NCI-H2171 treated with DMSO at 0.1 percent for 48 hours (cell line): ENCODE measurements at regions not wholly inside any gene's neighbourhood (a gene's known extent, or its start where the extent isn't known, plus 50 kb on each side); places are given as distances from the start of the nearest gene placed in this dataset.

Source experiments
- DNase-seq: peaks from one replicate; lab custom pipeline; 2025; lab: John Stamatoyannopoulos, UW

DNA sequence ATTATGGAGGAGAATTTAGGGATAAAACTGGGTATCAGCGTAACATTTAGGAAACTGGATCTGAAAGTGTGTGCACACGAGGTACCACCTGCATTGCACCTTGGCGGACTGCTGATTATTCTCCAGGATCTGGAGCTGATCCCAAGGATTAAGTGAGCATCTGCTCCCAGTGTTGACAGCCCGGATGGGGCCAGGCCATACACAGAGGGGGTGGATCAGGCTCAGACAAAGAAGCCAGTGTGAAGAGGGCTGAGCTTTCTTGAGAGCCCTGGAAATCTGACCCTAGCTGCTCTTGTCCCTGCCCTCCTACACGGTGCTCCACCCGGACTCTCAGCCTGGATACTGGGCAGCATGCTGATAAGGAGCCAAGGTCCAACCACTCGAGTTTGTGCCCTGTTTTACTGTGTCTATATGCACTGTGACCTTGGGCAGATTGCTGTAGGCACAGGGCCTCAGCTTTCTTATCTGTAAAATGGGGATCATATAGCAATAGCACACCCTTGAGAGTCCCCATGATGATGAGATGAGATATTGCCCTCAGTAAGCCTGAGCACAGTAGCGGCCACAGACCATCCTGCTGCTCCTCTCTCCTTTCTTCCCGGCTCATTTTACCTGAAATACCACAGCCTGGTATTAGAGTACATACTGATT lies 396.8 kb upstream of the CELF4 start:
- DNase-seq = peak; percentile 68

DNA sequence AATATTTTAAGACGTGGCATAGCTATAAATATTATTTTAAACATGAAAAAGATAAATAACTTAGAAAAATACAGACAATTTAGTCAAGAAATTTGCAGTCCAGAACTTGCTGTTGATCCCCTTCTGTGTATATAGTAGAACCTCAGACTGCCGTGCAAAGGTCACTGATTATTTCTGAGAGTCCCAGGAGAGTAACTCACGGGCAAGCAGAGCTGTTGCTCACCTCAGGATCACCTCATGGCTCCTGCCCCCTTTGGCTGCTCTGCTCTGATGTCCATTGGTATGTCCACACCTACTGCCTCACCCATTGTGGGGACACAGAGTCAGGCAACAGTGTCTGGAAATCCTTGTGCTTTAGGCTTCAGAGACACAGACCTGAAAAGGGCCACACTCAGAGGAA lies 392.9 kb upstream of the CELF4 start:
- DNase-seq = no peak

- no peak for DNase-seq
Measured at GRCh38 chr18:37956902-37957301, 391.3 kb upstream of the CELF4 start.

GRCh38 chr18:37956020-37956419 lies 390.4 kb upstream of the CELF4 start:
- no peak for DNase-seq

GRCh38 chr18:37955201-37955600 lies 389.6 kb upstream of the CELF4 start:
- no peak for DNase-seq

DNA sequence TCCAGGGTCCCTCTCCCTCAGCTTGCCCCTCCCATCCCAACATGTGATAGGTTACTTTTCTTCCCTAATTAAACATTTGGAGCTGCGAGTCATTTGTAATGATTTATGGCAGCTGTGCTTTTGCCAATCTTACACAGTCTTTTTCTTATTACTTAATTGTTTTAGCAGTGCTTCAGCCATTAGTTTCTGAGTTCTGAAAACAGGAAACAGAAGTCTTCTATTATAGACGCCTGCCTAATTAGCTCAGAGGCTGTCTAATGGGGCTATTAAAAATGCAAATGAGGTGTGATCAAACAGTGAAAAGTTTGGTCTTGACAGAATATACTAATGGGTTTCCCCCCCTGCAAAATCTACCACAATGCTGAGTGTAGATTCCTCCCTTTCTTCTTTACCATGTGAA lies 388.3 kb upstream of the CELF4 start:
- DNase-seq = no peak

DNA sequence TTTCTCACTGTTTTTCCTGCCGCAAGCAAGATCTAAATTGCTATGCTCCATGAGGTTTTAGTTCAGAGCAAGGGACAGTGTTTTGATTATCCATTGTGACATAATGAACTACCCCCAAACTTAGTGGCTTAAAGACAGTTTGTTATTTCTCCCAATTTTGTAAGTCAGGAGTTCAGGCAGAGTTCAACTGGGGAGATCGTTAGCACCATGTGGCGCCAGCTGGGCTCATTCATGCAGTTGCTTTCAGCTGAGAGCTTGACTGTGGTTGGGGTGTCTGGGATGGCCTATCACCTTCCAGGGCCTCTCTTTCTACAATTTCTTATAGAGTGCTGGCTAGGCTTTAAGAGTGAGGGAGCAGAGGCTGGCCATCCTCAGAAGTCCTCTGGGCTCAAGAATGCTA lies 382.9 kb upstream of the CELF4 start:
- DNase-seq = peak; percentile 50

GRCh38 chr18:37946324-37946723 lies 380.7 kb upstream of the CELF4 start:
- no peak for DNase-seq

- DNase-seq = no peak
Measured at GRCh38 chr18:37944700-37945270, 379.2 kb upstream of the CELF4 start.

DNA sequence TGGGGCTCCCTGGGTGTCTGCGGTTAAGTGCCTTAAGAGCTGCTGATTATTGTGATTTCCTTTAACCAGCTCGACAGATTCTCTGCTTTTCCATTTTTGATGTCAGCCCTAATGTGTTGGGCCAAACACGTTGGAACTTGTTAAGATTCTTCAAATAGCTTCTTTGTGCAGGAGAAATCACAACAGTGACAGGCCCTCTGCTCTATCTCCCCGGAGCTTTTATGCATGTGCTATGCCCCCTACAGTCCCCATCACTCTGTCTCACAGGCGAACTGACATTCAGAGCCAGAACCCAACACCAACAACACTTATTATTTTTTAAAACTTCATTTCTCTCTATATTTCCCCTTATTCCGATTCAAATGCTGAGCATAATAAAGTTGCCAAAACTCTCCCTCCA lies 371.7 kb upstream of the CELF4 start:
- no peak for DNase-seq

DNA sequence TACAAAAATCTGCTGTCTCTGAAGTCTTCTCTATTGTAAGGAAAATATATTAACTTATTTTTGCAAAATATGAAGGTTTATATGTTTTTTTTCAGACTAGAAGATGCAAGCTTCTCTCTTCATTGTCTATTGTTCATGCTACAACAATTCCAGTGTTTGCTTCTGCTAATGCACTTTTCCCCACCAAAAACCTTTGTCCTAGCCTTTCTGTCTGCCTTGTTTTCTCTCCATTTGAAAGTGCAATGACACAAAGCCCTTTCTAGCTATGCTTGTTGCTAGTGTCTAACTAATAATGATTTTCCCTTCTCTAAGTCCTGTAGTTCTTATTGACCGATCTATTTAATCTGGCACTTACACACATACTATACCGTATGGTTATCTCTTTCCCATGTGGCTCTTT lies 369.5 kb upstream of the CELF4 start:
- DNase-seq = no peak

DNA sequence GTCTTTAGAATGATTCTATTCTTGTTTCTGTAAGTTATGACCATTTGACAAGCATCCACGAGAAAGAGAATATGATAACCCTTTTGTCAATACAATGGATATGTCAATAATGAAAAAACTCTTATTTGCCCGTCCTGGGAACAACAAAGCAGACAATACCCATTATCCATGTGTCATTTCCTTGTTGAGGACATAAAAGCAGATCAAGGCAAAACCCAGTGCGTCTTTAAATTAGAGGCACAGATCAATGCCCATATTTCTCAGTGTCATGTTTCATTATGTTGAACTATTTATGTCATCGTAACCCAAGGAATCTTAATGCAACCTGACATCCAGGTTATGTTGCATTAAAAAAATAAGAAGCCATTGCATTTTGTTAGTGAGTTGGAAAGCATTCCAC lies 365.0 kb upstream of the CELF4 start:
- DNase-seq = peak; percentile 5

GRCh38 chr18:37922162-37922561 lies 356.6 kb upstream of the CELF4 start:
- DNase-seq = no peak

DNA sequence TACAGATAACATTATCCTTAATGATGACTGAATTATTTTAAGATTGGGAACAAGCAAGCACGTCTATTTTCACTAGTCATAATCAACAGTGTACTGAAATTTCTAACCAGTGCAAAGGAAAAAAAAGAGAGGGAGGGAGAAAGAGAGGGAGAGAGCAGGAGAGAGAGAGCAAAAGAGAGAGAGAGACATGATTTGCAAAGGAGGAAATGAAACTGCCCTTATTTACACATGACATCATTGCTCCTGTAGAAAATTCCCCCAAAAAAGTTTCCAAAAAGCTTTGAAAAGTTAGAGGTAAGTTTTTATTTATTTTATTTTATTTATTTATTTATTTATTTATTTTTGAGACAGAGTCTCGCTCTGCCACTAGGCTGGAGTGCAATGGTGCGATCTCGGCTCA lies 355.3 kb upstream of the CELF4 start:
- no peak for DNase-seq

GRCh38 chr18:37913051-37913450 lies 347.5 kb upstream of the CELF4 start:
- DNase-seq = no peak

DNA sequence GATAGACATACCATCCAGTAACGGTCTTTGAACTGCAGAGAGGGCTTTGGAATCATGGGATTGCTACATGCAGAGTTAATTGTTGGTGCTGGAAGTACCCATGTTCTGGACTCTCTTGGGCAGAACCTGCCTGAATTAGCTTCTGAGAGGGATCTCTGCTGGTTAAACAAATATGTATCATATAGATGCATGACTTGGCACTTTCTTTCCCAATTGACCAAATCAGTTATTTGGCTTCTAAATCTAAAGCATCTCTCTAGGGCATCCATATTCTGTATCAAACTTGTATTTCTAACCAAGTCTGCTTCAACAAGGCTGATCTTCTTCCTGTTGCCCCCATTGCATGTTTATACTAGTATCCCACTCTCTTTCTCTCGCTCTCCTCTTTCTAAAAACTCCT lies 336.7 kb upstream of the CELF4 start:
- no peak for DNase-seq

GRCh38 chr18:37900326-37900725 lies 334.7 kb upstream of the CELF4 start:
- no peak for DNase-seq

- DNase-seq = no peak
Measured at GRCh38 chr18:37889963-37890362, 324.4 kb upstream of the CELF4 start.

GRCh38 chr18:37874721-37875120 lies 309.1 kb upstream of the CELF4 start:
- no peak for DNase-seq

DNA sequence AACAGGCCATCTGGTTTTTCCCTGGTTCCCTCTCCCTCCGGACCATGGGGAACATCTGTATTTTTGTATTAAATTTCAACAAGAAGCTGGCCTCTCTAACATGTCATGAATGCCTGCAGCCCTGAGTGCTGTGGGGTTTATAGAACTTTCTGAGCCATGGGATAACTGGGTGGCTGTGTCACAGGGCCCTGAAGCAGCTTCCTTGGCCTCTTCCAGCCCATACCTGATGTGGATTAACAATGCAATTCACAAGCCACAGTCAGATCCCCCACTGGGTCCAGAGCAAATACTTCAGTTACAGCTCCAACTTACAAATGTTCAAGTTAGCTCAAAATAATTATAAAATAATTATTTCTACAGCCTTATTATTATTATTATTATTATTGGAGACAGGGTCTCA lies 307.8 kb upstream of the CELF4 start:
- peak; percentile 64 for DNase-seq

DNA sequence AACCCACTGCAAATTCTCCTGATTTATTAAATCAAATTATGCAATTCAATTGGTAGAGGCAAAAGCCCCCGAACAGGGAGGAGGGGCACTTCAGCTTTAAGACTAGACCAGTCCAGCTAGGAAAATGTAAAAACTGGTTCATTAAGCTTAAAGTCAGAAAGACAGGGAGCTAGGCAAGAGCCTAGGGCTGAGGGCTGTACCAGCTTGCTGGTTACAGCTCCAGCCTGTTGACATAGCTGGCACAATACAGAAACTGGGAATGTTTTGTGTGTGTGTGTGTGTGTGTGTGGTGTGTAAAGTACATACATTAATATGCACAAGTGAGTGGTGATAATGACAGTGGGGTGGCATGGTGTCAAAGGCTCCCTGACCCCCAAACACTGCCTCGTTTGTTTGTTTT lies 307.0 kb upstream of the CELF4 start:
- DNase-seq = no peak

DNA sequence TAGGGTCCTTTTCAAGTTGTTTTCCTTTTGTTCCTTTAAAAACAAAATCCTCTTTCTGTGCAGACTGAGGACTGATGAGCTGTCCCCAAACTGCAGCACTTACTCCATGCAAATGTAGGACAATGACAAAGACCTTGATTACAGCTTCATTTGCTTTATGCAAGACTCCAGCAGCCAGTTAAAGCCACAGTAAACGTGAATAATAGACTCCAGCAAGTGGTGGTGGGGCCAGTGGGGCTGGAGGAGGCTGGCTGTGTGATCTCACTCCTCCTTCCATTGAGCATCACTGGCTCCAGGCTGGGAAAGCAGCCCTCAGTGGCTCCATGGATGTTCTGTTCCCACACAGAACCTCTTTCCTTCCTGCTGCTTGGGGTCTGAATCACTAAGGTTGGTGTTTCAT lies 306.0 kb upstream of the CELF4 start:
- DNase-seq = no peak

GRCh38 chr18:37869051-37869450 lies 303.5 kb upstream of the CELF4 start:
- peak; percentile 56 for DNase-seq

- peak; percentile 63 for DNase-seq
Measured at GRCh38 chr18:37864122-37864521, 298.5 kb upstream of the CELF4 start.
